GM06990 (cell line): ENCODE measurements at regions not wholly inside any gene's neighbourhood (a gene's known extent, or its start where the extent isn't known, plus 50 kb on each side); places are given as distances from the start of the nearest gene placed in this dataset.
A peak's percentile ranks its signal among the peaks of the same experiment; 100 is the strongest.
"Not testable (repeated sequence)": the region's sequence is repeated elsewhere in the genome, so short reads cannot be mapped to it uniquely, and the experiment has no call there.

Source experiments
- DNase-seq: peaks from one replicate; pipeline ENCODE4 v3.0.0-alpha.2; 2011; ENCODE audit not compliant: insufficient read length; ENCODE audit errors: extremely low read depth
- H3K27me3 ChIP-seq: replicated peaks from 2 replicates; pipeline ENCODE4 v1.6.0; 2011; ENCODE audit warnings: low read length; ENCODE audit not compliant: control insufficient read depth, insufficient read depth
- H3K36me3 ChIP-seq: 2 replicates; pipeline ENCODE4 v1.5.1; 2011; ENCODE audit warnings: low read length; ENCODE audit not compliant: control insufficient read depth, insufficient read depth
- H3K4me3 ChIP-seq: replicated peaks from 2 replicates; pipeline ENCODE4 v1.5.1; 2011; ENCODE audit warnings: low read depth, mild to moderate bottlenecking, control low read depth, low read length

DNA sequence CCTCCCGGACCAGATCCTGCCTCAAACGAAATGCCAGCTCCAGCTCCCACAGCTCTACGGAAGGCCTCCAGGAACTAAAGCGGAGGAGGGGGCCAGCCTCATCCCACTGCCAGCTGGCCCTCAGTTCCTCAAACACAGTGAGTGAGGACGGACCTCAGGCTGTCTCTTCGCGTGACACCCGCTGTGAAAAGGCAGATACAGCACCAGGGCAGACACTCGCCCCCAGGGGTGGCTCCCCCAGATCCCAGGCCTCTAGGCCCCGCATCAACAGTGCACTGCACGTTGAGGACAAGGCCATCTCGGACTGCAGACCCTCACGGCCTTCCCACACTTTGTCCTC lies 149.9 kb upstream of the C1QTNF3 start:
- H3K4me3 ChIP-seq, H3K27me3 ChIP-seq, DNase-seq, H3K36me3 ChIP-seq: not testable (repeated sequence)

DNA sequence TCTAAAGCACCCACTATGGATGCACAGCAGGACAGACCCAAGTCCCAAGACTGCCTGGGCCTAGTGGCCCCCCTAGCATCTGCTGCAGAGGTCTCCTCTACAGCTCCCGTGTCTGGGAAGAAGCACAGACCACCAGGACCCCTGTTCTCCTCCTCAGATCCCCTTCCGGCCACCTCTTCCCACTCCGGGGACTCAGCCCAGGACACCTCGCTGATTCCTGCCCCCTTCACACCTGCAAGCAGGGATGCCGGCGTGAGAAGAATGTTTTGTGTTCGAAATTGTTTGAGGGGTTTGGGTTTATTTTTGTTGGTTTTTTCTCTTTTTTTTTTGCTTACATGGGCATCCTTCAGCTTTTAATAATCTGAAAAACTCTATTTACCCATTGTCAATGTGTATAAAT lies 150.3 kb upstream of the C1QTNF3 start:
- DNase-seq, H3K27me3 ChIP-seq, H3K36me3 ChIP-seq, H3K4me3 ChIP-seq: not testable (repeated sequence)

DNA sequence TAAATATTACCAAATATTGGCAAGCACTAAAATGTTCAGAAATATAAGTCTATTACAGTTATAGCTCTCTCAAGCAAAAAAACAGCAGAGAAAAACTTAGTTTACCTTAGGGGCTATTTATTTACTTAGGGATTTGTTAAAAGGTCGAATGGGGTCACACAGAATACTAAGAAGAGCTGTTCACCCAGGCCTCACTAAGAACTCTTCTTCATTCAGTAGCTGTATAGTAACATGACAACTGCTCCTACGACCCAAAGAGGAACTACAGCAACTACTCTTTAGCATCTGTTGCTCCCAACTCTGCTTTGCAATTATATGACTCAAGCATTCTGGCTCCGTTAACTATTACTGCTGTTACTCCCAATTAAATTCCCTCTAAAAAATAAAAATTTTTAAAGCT lies 150.8 kb upstream of the C1QTNF3 start:
- H3K36me3 ChIP-seq, DNase-seq, H3K4me3 ChIP-seq, H3K27me3 ChIP-seq: not testable (repeated sequence)

DNA sequence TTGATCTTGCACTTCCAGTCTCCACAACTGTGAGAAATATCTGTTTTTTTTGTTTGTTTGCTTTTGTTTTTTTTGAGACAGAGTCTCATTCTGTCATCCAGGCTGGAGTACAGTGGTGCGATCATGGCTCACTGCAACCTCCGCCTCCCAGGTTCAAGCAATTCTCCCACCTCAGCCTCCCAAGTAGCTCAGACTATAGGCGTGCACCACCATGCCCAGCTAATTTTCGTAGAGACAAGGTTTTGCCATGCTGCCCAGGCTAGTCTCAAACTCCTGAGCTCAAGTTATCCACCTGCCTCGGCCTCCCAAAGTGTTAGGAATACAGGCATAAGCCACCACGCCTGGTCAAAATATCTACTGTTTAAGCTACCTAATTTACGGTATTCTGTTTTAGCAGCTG lies 153.1 kb upstream of the C1QTNF3 start:
- H3K27me3 ChIP-seq, H3K36me3 ChIP-seq, DNase-seq, H3K4me3 ChIP-seq: not testable (repeated sequence)

DNA sequence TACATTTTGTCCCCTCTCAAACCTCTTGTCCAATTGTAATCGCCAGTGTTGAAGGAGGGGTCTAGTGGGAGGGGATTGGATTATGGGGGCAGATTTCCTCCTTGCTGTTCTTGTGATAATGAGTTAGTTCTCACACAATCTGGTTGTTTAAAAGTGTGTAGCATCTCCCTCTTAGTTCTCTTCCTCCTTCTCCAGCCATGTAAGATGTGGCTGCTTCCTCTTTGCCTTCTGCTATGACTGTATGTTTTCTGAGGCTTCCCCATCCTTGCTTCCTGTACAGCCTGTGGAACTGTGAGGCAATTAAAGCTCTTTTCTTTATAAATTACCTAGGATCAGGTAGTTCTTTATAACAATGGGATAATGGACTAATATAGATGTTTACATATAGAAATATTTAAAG lies 162.3 kb upstream of the C1QTNF3 start:
- not testable (repeated sequence) for H3K4me3 ChIP-seq, H3K27me3 ChIP-seq, DNase-seq, H3K36me3 ChIP-seq

DNA sequence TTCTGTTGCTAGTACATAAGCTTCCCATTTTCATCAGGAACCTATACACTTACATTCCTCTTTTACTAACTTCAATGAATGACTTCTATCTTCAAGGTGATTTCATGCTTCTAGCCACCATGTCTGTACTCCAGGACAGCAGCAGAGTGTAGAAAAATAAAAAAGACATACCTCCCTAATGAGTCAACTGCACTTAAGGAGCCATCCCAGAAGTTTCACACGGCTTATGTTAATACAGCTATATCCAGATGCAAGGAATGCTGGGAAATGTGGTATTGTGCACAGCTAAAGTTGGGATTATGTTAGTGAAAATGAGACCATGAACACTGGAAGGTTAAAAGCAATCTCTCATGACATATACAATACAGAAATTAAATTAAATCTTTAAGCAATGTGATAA lies 174.4 kb upstream of the C1QTNF3 start:
- H3K4me3 ChIP-seq, DNase-seq, H3K27me3 ChIP-seq, H3K36me3 ChIP-seq: not testable (repeated sequence)

DNA sequence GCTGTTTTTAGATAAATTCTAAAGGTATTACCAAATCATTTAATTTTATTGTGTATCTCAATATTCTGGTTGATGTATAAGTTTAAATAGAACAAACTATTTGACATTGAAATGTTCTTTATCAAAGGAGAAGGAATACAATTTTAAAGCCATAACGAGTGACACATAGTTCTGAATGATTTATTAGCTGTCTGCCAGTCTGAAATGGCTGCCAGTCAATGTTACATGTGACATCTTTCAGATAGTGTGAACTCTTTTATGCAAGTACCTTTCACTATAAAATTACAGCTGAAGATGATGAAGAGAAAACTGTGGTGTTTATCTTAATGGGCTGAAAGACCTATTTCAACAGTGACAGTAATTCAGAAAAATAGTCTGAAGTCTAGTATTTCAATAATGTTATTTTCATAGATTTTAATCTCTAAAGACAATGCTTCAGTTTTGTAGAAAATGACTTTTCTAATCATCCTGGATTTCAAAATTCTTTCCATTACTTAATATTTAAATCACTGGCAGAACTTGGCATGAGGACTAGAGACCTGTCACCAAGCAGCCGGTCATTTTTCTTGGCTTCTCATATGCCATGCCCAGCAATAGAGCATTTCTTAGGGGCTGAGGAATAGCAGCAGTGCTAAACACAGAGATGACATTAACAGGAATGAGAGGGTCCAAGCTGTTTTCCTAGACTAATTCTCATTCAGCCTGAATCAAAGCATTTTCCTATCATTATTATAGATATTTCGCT lies 178.5 kb upstream of the C1QTNF3 start:
- H3K4me3 ChIP-seq, H3K36me3 ChIP-seq, DNase-seq, H3K27me3 ChIP-seq: not testable (repeated sequence)

DNA sequence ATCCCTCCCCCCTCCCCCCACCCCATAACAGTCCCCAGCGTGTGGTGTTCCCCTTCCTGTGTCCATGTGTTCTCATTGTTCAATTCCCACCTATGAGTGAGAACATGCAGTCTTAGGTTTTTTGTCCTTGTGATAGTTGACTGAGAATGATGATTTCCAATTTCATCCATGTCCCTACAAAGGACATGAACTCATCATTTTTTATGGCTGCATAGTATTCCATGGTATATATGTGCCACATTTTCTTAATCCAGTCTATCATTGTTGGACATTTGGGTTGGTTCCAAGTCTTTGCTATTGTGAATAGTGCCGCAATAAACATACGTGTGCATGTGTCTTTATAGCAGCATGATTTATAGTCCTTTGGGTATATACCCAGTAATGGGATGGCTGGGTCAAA lies 180.1 kb upstream of the C1QTNF3 start:
- not testable (repeated sequence) for H3K36me3 ChIP-seq, H3K4me3 ChIP-seq, DNase-seq, H3K27me3 ChIP-seq

DNA sequence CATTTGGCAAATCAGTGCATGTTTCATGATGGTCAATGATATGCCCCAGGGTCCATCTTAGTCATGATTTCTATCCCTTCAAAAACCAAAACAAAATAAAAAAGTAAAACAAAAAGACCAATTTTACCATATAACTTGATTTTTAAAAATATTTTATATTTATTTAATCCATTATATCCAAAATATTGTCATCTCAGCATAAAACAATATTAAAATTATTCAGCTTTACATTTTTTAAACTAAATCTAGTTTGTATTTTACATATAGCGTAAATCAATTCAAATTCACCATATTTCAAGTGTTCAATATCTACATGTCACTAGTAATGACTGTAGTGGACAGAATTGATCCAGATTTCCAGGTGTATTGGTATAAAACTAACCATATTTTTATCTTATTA lies 187.4 kb upstream of the C1QTNF3 start:
- not testable (repeated sequence) for H3K4me3 ChIP-seq, DNase-seq, H3K36me3 ChIP-seq, H3K27me3 ChIP-seq

DNA sequence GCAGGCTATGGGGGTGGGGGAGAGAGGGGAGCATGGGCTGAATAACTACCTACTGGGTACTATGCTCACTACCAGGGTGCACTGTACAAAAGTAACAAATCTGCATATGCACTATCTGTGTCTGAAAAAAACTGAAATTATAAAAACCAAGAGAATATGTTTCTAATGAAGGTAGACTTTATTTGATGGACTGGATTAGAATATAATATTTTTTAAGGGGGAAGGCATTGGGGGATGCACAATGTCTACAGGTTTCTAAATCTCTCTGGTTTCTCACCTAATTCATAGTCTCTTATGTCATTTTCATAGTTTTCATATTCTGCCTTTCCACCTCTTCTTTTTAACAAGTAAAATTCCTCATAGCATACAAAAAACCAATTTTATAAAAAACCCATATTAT lies 200.8 kb upstream of the C1QTNF3 start:
- DNase-seq, H3K36me3 ChIP-seq, H3K27me3 ChIP-seq: not testable (repeated sequence)
- H3K4me3 ChIP-seq, result peak overlapping the region; percentile 23; the same call in 1 of the 2 replicates

DNA sequence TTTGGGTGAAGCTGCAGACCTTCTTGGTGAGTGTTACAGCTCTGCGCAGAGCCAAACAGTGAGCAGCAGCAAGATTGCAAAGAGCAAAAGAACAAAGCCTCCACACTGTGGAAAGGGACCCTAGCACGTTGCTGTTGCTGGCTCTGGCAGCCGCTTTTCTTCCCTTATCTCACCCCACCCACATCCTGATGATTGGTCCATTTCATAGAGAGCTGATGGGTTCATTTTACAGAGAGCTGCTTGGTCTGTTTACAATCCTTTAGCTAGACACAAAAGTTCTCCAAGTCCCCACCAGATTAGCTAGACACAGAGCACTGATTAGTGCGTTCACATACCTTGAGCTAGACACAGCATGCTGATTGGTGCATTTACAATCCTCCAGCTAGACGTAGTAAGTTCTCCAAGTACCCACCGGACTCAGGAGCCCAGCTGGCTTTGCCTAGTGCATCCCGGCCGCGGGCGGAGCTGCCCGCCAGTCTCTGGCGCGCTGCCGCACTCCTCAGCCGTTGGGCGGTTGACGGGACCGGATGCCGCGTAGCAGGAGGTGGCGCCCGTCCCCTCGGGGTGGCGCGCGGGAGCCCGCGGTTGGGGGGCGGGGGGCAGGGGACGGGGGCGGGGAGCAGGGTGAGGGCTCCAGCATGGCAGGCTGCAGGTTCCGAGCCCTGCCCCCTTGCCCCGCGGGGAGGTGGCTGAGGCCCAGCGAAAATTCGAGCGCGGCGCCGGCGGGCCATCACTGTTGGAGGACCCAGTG lies 201.4 kb upstream of the C1QTNF3 start:
- not testable (repeated sequence) for H3K36me3 ChIP-seq, H3K27me3 ChIP-seq
- DNase-seq, result peak; percentile 85
- H3K4me3 ChIP-seq, result peak overlapping the region; percentile 41

DNA sequence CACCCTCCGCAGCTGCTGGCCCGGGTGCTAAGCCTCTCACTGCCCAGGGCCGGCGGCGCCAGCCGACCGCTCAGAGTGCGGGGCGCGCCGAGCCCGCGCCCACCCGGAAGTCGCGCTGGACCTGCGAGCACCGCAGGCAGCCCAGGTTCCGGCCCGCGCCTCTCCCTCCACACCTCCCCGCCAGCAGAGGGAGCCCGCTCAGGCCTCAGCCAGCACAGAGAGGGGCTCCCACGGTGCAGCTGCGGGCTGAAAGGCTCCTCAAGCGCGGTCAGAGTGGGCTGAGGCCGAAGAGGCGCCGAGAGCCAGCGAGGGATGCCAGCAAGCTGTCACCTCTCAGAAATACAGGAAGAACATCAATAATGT lies 202.0 kb upstream of the C1QTNF3 start:
- H3K4me3 ChIP-seq, result peak overlapping the region; percentile 41; the same call in 1 of the 2 replicates
- not testable (repeated sequence) for H3K36me3 ChIP-seq, DNase-seq, H3K27me3 ChIP-seq

DNA sequence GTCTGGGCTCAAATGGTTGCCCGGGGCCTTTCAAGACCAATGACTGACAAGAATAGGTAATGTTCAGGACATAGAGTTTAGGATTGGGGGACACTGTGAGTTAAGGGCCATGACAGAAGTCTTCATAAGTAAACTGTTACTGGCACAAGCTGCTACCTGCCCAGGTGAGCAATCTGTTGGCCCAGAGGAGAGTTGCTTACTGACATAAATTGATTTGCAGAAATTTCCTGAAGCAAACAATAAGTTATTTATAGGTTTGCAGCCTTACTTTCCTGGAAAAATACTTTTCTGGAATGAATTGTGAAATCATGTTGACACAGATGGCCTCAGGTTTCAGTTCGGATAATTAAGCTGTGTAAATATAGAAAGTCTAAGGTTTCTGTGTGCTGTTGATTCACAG lies 202.8 kb upstream of the C1QTNF3 start:
- H3K27me3 ChIP-seq, result not testable (repeated sequence)

DNA sequence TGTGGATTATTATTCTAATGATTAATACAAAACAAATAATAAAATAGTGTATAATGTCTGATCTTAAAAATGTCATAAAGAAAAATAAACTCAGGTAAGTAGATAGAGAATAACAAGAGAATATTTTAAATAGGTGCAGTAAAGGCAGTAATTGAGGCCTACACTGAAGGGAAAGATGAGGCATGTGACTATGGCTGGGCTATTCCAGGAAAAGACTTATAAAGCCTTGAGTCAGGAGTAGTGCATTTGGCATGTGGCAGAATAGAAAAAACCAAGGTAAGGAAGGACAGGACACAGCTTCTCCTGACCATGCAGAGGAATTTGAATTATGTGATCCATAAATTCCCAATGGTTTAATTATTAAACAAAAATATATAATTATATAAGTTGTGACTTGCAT lies 215.6 kb upstream of the C1QTNF3 start:
- not testable (repeated sequence) for H3K36me3 ChIP-seq, DNase-seq, H3K4me3 ChIP-seq, H3K27me3 ChIP-seq

More for the DNA sequence above, 202.8 kb upstream of the C1QTNF3 start:
- DNase-seq, H3K36me3 ChIP-seq: not testable (repeated sequence)
- peak overlapping the region; percentile 53 for H3K4me3 ChIP-seq

DNA sequence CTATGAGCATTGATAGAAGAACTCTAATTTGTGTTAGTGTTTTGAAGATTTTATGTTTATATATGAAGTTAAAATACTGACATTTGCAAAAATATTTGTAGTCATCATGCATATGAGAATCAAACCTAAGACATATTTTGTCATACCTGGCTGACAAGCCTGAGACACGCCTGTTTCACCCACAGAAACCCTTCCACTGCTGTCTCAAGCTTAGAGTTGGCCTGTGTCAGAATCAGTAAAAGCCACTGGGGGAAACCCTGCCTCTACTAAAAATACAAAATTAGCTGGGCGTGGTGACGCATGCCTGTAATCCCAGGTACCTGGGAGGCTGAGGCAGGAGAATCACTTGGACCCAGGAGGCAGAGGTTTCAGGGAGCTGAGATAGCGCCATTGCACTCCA lies 218.0 kb upstream of the C1QTNF3 start:
- H3K27me3 ChIP-seq, H3K4me3 ChIP-seq, H3K36me3 ChIP-seq, DNase-seq: not testable (repeated sequence)
